Smooth muscle cell (in vitro differentiated cells): ENCODE measurements at regions not wholly inside any gene's neighbourhood (a gene's known extent, or its start where the extent isn't known, plus 50 kb on each side); places are given as distances from the start of the nearest gene placed in this dataset. TPM values are rescaled to one million over a fixed set of nuclear protein-coding genes. Genes with fewer than 3 reads are reported as not detected.

ENCODE experiments used
- DNase-seq: peaks from one replicate; lab custom pipeline; 2025; ENCODE audit not compliant: unreplicated experiment; lab: John Stamatoyannopoulos, UW
- H2AFZ ChIP-seq: fragments of 200-600 bp; sonication (generic); 2 replicates; pipeline ENCODE4 v1.6.0; 2016; ENCODE audit warnings: antibody characterized with exemption, low read depth, mild to moderate bottlenecking
- H3F3A ChIP-seq: fragments of 200-600 bp; sonication (generic); 2 replicates; pipeline ENCODE4 v1.6.0; 2017; ENCODE audit warnings: antibody characterized with exemption, low read depth
- H3K27ac ChIP-seq: fragments of 200-600 bp; sonication (generic); 2 replicates; pipeline ENCODE4 v1.5.1; 2016; ENCODE audit warnings: low read depth, mild to moderate bottlenecking
- H3K27me3 ChIP-seq: fragments of 200-600 bp; sonication (generic); 2 replicates; pipeline ENCODE4 v1.6.1; 2016; ENCODE audit warnings: low read depth, mild to moderate bottlenecking
- H3K36me3 ChIP-seq: fragments of 200-600 bp; sonication (generic); 2 replicates; pipeline ENCODE4 v1.5.1; 2016; ENCODE audit warnings: low read depth
- H3K4me1 ChIP-seq: fragments of 200-600 bp; sonication (generic); 2 replicates; pipeline ENCODE4 v1.5.1; 2016; ENCODE audit warnings: low read depth
- H3K4me2 ChIP-seq: fragments of 200-600 bp; sonication (generic); 2 replicates; pipeline ENCODE4 v1.6.0; 2016; ENCODE audit warnings: mild to moderate bottlenecking
- H3K4me3 ChIP-seq: fragments of 200-600 bp; sonication (generic); 2 replicates; pipeline ENCODE4 v1.5.1; 2016; ENCODE audit warnings: mild to moderate bottlenecking
- H3K79me2 ChIP-seq: fragments of 200-600 bp; sonication (generic); 2 replicates; pipeline ENCODE4 v1.6.0; 2016; ENCODE audit warnings: low read depth, mild to moderate bottlenecking
- H3K9ac ChIP-seq: fragments of 200-600 bp; sonication (generic); 2 replicates; pipeline ENCODE4 v1.6.0; 2016; ENCODE audit warnings: low read depth
- H3K9me3 ChIP-seq: fragments of 200-600 bp; sonication (generic); replicated peaks from 2 replicates; pipeline ENCODE4 v1.5.1; 2016; ENCODE audit warnings: low read depth
- H4K20me1 ChIP-seq: fragments of 200-600 bp; sonication (generic); 2 replicates; pipeline ENCODE4 v1.6.0; 2016; ENCODE audit warnings: low read depth
- WGBS: methylation state at CpG from one replicate; pipeline ENCODE4 v1.1.7; 2016; ENCODE audit warnings: low lambda C conversion rate; 5-methylcytosine and 5-hydroxymethylcytosine counted together
- small RNA-seq: library from RNA; depleted of rRNA; stranded (forward); fragments of <200 nt; gene quantifications from one replicate; pipeline ENCODE3, GENCODE V24; 2014
- TF ChIP-seq, protein P1 (sequence below): fragments of 200-600 bp; sonication (generic); IDR thresholded peaks from 2 replicates; pipeline ENCODE4 v1.5.1; 2017; ENCODE audit warnings: borderline replicate concordance, mild to moderate bottlenecking, antibody characterized with exemption; ENCODE audit not compliant: insufficient read depth, poor library complexity, severe bottlenecking

DNA sequence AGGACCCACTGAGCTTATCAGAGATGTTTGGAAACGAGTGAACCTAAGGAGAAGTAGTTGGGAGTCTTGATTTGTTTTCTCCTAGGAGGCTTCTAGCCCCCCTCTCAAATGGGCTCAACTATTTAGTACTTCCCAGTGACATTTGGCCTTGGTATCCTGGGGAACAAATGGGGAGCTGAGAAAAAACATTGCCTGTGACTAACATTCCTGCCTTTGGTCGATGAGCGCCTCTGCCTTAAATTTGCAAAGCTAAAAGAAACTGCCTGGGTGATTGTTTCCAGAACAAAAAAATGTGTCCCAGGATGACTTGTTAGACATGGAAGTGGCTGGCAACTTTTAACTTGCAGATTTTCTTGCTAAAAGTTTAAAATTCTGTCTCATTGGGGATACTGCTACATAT lies 58.8 kb upstream of the IGFBP7 start:
- Histone ChIP-seq H4K20me1 (no peaks in the 10 kb centered on the region), H2AFZ (no peak overlapping the region)
- WGBS: 29% methylated on average over 3 of the region's 3 CpGs

DNA sequence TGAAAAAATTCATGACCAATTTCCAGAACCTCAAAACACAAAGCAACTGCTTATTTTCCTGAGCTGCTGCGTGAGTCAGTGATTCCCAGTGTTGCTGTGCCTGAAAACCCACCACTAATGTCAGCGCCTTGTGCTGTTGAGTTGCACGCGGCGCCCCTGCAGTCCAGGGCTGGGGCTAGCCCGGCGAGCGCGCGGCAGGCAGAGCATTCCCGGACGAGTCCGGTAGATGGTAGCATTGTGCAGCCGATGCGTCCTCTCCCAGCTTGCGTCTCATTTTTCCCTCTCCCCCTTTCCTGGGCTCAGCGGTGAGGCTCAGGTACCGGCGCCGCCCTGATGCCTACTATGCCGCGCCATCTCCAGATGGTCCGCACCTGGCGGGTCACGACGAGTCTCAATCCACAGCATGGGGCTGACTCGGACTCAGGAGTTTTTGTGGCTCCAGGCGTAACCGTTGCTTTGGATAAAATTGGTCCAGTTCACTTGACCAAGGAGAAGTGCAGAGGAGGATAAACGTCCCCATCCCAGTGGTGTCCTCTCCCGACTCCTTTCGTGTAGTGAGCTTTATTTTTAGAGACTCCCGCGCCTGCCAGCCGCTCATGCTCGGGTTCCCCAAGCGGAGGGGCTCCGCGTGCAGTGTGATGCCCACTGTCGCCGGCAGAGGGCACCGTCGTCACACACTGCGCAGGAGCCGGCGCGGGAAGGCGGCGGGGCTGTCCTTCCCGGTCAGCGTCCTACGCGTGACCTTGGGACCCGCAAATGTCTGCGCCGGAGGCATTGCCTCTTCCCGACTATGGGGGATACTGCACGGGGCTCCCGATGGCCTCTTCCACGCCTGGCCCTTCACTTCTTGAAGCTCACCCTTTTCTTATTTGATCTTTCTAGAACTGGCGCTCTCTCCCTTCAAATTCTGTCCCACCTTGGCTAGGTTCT lies 53.6 kb upstream of the IGFBP7 start:
- H3K4me2 ChIP-seq: peak overlapping the region; percentile 95
- WGBS: 3% methylated on average over 61 of the region's 61 CpGs
- H3K4me3 ChIP-seq: peak overlapping the region; percentile 67
- no peaks in the 10 kb centered on the region for H3K4me1 ChIP-seq
- H3K9me3 ChIP-seq: no peaks in the 10 kb centered on the region
- peak overlapping the region; percentile 61 for H3K27ac ChIP-seq
- H3F3A ChIP-seq: no peaks in the 10 kb centered on the region
- H4K20me1 ChIP-seq: no peaks in the 10 kb centered on the region
- no peaks in the 10 kb centered on the region for H3K79me2 ChIP-seq
- TF ChIP-seq, protein P1, sequence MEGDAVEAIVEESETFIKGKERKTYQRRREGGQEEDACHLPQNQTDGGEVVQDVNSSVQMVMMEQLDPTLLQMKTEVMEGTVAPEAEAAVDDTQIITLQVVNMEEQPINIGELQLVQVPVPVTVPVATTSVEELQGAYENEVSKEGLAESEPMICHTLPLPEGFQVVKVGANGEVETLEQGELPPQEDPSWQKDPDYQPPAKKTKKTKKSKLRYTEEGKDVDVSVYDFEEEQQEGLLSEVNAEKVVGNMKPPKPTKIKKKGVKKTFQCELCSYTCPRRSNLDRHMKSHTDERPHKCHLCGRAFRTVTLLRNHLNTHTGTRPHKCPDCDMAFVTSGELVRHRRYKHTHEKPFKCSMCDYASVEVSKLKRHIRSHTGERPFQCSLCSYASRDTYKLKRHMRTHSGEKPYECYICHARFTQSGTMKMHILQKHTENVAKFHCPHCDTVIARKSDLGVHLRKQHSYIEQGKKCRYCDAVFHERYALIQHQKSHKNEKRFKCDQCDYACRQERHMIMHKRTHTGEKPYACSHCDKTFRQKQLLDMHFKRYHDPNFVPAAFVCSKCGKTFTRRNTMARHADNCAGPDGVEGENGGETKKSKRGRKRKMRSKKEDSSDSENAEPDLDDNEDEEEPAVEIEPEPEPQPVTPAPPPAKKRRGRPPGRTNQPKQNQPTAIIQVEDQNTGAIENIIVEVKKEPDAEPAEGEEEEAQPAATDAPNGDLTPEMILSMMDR: peak; percentile 84
- H3K36me3 ChIP-seq: no peaks in the 10 kb centered on the region
- H3K27me3 ChIP-seq: no peaks in the 10 kb centered on the region
- peak overlapping the region; percentile 59 for H3K9ac ChIP-seq
- peak overlapping the region; percentile 97 for H2AFZ ChIP-seq
- peak; percentile 55 for DNase-seq

More for the DNA sequence above, 58.8 kb upstream of the IGFBP7 start:
- no peaks in the 10 kb centered on the region for H3K4me1 ChIP-seq
- peak overlapping the region; percentile 6 for H3K4me2 ChIP-seq
- H3K36me3 ChIP-seq: no peaks in the 10 kb centered on the region
- H3K9me3 ChIP-seq: no peaks in the 10 kb centered on the region
- no peaks in the 10 kb centered on the region for H3K27me3 ChIP-seq
- DNase-seq: no peak
- no peak overlapping the region for H3K27ac ChIP-seq
- H3K4me3 ChIP-seq: no peak overlapping the region
- no peak overlapping the region for H3K9ac ChIP-seq
- TF ChIP-seq, protein P1: no peak
- no peaks in the 10 kb centered on the region for H3F3A ChIP-seq
- no peaks in the 10 kb centered on the region for H3K79me2 ChIP-seq

DNA sequence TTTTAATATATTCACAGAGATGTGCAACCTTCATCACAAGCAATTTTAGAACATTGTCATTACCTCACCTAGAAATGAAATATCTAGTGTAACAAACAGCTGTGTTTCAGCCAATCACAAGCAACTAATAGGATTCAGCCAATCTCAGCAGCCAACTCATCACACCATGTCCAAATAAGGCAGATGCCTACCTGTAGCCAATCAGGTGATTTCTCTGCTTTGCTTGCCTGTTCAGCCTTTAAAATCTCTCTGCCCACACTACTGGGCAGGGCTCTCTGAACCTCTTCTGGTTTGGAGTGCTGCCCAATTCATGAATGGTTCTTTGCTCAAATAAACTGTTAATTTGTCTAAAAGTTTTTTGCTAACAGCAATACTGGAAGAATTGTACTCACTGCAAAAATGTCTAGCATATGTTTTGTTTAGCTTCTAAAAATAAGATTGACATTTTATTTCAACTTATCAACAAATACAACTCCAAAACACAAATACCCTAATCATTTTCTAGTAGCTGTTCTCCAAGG lies 52.4 kb upstream of the IGFBP7 start:
- Histone ChIP-seq H3K9me3 (no peaks in the 10 kb centered on the region), H4K20me1 (no peaks in the 10 kb centered on the region), H3K27ac (no peak overlapping the region), H3K4me1 (no peaks in the 10 kb centered on the region), H3K4me3 (no peak overlapping the region), H3K4me2 (no peak overlapping the region), H3F3A (no peaks in the 10 kb centered on the region), H3K9ac (no peak overlapping the region), H3K36me3 (no peaks in the 10 kb centered on the region), H2AFZ (no peak overlapping the region), H3K79me2 (no peaks in the 10 kb centered on the region), H3K27me3 (no peaks in the 10 kb centered on the region)
- TF ChIP-seq, protein P1: no peak
- DNase-seq: no peak

Small RNAs in the stretch of these regions (small RNA-seq; reads per million reads assigned to genes)
- gene SRIP1: not detected
